HEK293 (cell line): ENCODE measurements at regions not wholly inside any gene's neighbourhood (a gene's known extent, or its start where the extent isn't known, plus 50 kb on each side); places are given as distances from the start of the nearest gene placed in this dataset.

ENCODE experiments used
- CTCF ChIA-PET: fragments of 350-600 bp; formaldehyde crosslinking; extraction: SDS; loops from one replicate; lab custom pipeline; 2021; ENCODE audit warnings: antibody characterized with exemption; lab: Yijun Ruan, JAX
- POLR2A ChIA-PET: fragments of 300-600 bp; formaldehyde crosslinking; extraction: SDS; loops from one replicate; lab custom pipeline; 2020; ENCODE audit warnings: antibody characterized with exemption, inconsistent platforms; lab: Yijun Ruan, JAX
- H3K27ac ChIP-seq: fragments of 200-500 bp; sonication (Bioruptor generic); 2 replicates; pipeline ENCODE4 v1.5.1; 2014; ENCODE audit warnings: low read depth, low read length, control low read depth, inconsistent platforms; ENCODE audit errors: extremely low read depth
- H3K36me3 ChIP-seq, 2 experiments: fragments of 200-500 bp in 1 of 2; sonication (Bioruptor generic) in 1 of 2; 1 replicate in 1 of 2; 2 replicates in 1 of 2; pipeline ENCODE4 v1.5.1; 2014 to 2017; ENCODE audit warnings: inconsistent platforms in 2 of 2, low read length in 2 of 2; ENCODE audit not compliant: control insufficient read depth in 2 of 2, insufficient read depth in 1 of 2
- H3K4me1 ChIP-seq: fragments of 200-500 bp; sonication (Bioruptor generic); 2 replicates; pipeline ENCODE4 v1.5.1; 2014; ENCODE audit warnings: mild to moderate bottlenecking, low read length, inconsistent platforms; ENCODE audit not compliant: control insufficient read depth, insufficient read depth
- H3K4me3 ChIP-seq: 2 replicates; pipeline ENCODE4 v1.5.1; 2011; ENCODE audit warnings: low read depth, mild to moderate bottlenecking, control low read depth, low read length, moderate library complexity
- H3K9me3 ChIP-seq: fragments of 200-500 bp; sonication (Bioruptor generic); 2 replicates; pipeline ENCODE4 v1.5.1; 2014; ENCODE audit warnings: low read depth, low read length, inconsistent platforms; ENCODE audit not compliant: control insufficient read depth, insufficient read depth
- ATF2 ChIP-seq: fragments of 450-650 bp; formaldehyde crosslinking; IDR thresholded peaks from 2 replicates; pipeline ENCODE4 v1.5.1; 2016; ENCODE audit warnings: missing biosample characterization, missing genetic modification characterization, low read depth
- PBX3 ChIP-seq: sonication (generic); formaldehyde crosslinking; IDR thresholded peaks from 2 replicates; pipeline ENCODE4 v1.8.1; 2022; ENCODE audit warnings: mild to moderate bottlenecking, moderate library complexity, missing genetic modification reagents
- REPIN1 ChIP-seq: fragments of 450-650 bp; formaldehyde crosslinking; IDR thresholded peaks from 2 replicates; pipeline ENCODE4 v1.5.1; 2017; ENCODE audit warnings: missing biosample characterization, missing genetic modification characterization, low read depth
- YY1 ChIP-seq: fragments of 450-650 bp; formaldehyde crosslinking; IDR thresholded peaks from 2 replicates; pipeline ENCODE4 v1.5.1; 2018; ENCODE audit warnings: missing biosample characterization, missing genetic modification characterization
- ZBTB1 ChIP-seq: fragments of 450-650 bp; formaldehyde crosslinking; IDR thresholded peaks from 2 replicates; pipeline ENCODE4 v1.5.1; 2016; ENCODE audit warnings: missing biosample characterization, missing genetic modification characterization
- ZBTB49 ChIP-seq: fragments of 450-650 bp; formaldehyde crosslinking; IDR thresholded peaks from 2 replicates; pipeline ENCODE4 v1.5.1; 2016; ENCODE audit warnings: missing biosample characterization, missing genetic modification characterization, low read depth
- ZFP41 ChIP-seq: fragments of 450-650 bp; formaldehyde crosslinking; IDR thresholded peaks from 2 replicates; pipeline ENCODE4 v1.5.1; 2016; ENCODE audit warnings: missing biosample characterization, missing genetic modification characterization, borderline replicate concordance
- ZNF211 ChIP-seq: fragments of 450-650 bp; formaldehyde crosslinking; IDR thresholded peaks from 2 replicates; pipeline ENCODE4 v1.5.1; 2016; ENCODE audit warnings: low read depth, missing biosample characterization, missing genetic modification characterization
- ZNF302 ChIP-seq: fragments of 450-650 bp; formaldehyde crosslinking; IDR thresholded peaks from 2 replicates; pipeline ENCODE4 v1.5.1; 2016; ENCODE audit warnings: missing biosample characterization, missing genetic modification characterization, low read depth
- ZNF404 ChIP-seq: fragments of 450-650 bp; formaldehyde crosslinking; IDR thresholded peaks from 2 replicates; pipeline ENCODE4 v1.5.1; 2017; ENCODE audit warnings: missing biosample characterization, missing genetic modification characterization
- ZNF423 ChIP-seq: fragments of 450-650 bp; formaldehyde crosslinking; IDR thresholded peaks from 2 replicates; pipeline ENCODE4 v1.5.1; 2016; ENCODE audit warnings: missing biosample characterization, missing genetic modification characterization
- ZNF426 ChIP-seq: fragments of 450-650 bp; formaldehyde crosslinking; IDR thresholded peaks from 2 replicates; pipeline ENCODE4 v1.5.1; 2017; ENCODE audit warnings: missing biosample characterization, missing genetic modification characterization, mild to moderate bottlenecking, inconsistent platforms, moderate library complexity
- ZNF514 ChIP-seq: fragments of 450-650 bp; formaldehyde crosslinking; IDR thresholded peaks from 2 replicates; pipeline ENCODE4 v1.5.1; 2016; ENCODE audit warnings: missing biosample characterization, missing genetic modification characterization
- ZNF561 ChIP-seq: fragments of 450-650 bp; IDR thresholded peaks from 2 replicates; pipeline ENCODE4 v1.5.1; 2018; ENCODE audit warnings: missing biosample characterization, missing genetic modification characterization, borderline replicate concordance
- ZNF654 ChIP-seq: fragments of 450-650 bp; formaldehyde crosslinking; IDR thresholded peaks from 2 replicates; pipeline ENCODE4 v1.5.1; 2016; ENCODE audit warnings: low read depth, missing biosample characterization, missing genetic modification characterization
- ZNF76 ChIP-seq: fragments of 450-650 bp; formaldehyde crosslinking; IDR thresholded peaks from 2 replicates; pipeline ENCODE4; 2016; ENCODE audit warnings: low read depth, missing biosample characterization, missing genetic modification characterization, borderline replicate concordance
- ZNF837 ChIP-seq: fragments of 450-650 bp; formaldehyde crosslinking; IDR thresholded peaks from 2 replicates; pipeline ENCODE4 v1.5.1; 2016; ENCODE audit warnings: missing biosample characterization, missing genetic modification characterization
- ZSCAN30 ChIP-seq: fragments of 450-650 bp; IDR thresholded peaks from 2 replicates; pipeline ENCODE4 v1.5.1; 2018; ENCODE audit warnings: missing biosample characterization, mild to moderate bottlenecking, missing genetic modification characterization, moderate library complexity
- TF ChIP-seq, protein P1 (sequence below): IDR thresholded peaks from 2 replicates; pipeline ENCODE4 v1.6.1; 2011; ENCODE audit warnings: mild to moderate bottlenecking, low read depth, low read length, borderline replicate concordance
- TF ChIP-seq, protein P2 (sequence below): fragments of 450-650 bp; formaldehyde crosslinking; IDR thresholded peaks from 2 replicates; pipeline ENCODE4 v1.5.1; 2016; ENCODE audit warnings: missing biosample characterization, missing genetic modification characterization
- TF ChIP-seq, protein P3 (sequence below): fragments of 450-650 bp; formaldehyde crosslinking; IDR thresholded peaks from 2 replicates; pipeline ENCODE4; 2016; ENCODE audit warnings: missing biosample characterization, missing genetic modification characterization

DNA sequence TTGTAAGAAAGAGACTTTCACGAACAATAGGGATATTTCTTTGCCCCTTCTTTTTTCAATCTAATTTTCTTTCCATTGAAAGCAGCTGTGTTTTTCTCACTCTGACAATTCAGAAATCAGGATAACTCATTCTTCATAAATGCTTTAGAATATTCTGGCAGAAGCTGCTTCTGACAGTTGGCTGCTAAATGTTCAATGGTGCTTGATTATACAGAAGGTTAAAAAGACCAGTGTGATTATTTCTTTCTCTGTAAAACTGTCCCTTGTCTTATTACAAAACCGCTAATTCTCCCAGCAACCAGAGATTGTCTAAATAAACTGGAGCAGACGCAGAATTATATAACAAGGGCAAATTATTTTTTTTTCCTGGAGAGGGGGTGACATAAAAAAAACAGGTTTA is 394.4 kb downstream of the SPRY2 start (continued):
- TF ChIP-seq, protein P1, sequence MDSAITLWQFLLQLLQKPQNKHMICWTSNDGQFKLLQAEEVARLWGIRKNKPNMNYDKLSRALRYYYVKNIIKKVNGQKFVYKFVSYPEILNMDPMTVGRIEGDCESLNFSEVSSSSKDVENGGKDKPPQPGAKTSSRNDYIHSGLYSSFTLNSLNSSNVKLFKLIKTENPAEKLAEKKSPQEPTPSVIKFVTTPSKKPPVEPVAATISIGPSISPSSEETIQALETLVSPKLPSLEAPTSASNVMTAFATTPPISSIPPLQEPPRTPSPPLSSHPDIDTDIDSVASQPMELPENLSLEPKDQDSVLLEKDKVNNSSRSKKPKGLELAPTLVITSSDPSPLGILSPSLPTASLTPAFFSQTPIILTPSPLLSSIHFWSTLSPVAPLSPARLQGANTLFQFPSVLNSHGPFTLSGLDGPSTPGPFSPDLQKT = no peak
- TF ChIP-seq PBX3 (CRISPR knock-in tag) = no peak
- no peak for TF ChIP-seq ZSCAN30 (tag by site-specific recombination)
- no peak for TF ChIP-seq ZFP41 (tag by site-specific recombination)
- TF ChIP-seq ZBTB1 = no peak
- TF ChIP-seq ZNF514 (tag by site-specific recombination) = no peak
- no peak for TF ChIP-seq ZNF654 (tag by site-specific recombination)
- TF ChIP-seq ZNF302 (tag by site-specific recombination) = no peak
- TF ChIP-seq ZNF76 (tag by site-specific recombination) = no peak
- TF ChIP-seq, all 188 proteins: peak for 0

DNA sequence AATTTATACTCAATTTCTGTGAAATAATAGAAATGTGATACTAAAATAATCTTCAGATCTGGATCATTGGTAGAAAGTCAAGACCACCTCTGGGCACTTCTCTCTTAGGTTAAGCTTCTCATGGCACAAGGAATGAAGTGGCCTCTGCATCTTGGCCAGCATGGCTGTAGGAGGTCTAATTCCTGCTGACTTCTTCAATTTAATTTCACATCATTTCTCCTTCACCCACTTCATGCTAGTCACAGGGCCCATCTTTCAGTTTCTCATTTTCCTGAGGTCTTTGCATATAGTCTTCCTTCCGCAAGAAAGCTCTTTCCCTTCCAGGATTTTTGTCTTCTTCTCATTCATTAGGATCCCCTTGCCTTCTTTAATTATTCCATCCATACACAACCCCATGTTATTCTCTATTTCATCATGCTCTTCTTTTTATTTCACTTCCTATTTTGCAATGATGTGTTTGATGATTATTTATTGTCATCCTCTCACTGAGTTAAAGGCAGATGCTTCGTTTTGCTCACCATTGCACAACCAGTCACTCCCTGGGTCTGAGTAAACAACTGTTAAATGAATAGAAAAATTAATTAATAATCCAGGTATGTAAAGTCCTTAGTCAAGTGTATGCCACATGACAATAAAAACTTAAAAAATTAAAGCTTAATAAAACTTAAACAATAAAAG is 397.4 kb downstream of the SPRY2 start:
- no peak for TF ChIP-seq YY1
- TF ChIP-seq, protein P2, sequence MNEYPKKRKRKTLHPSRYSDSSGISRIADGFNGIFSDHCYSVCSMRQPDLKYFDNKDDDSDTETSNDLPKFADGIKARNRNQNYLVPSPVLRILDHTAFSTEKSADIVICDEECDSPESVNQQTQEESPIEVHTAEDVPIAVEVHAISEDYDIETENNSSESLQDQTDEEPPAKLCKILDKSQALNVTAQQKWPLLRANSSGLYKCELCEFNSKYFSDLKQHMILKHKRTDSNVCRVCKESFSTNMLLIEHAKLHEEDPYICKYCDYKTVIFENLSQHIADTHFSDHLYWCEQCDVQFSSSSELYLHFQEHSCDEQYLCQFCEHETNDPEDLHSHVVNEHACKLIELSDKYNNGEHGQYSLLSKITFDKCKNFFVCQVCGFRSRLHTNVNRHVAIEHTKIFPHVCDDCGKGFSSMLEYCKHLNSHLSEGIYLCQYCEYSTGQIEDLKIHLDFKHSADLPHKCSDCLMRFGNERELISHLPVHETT (tag by site-specific recombination) = no peak
- TF ChIP-seq, protein P3, sequence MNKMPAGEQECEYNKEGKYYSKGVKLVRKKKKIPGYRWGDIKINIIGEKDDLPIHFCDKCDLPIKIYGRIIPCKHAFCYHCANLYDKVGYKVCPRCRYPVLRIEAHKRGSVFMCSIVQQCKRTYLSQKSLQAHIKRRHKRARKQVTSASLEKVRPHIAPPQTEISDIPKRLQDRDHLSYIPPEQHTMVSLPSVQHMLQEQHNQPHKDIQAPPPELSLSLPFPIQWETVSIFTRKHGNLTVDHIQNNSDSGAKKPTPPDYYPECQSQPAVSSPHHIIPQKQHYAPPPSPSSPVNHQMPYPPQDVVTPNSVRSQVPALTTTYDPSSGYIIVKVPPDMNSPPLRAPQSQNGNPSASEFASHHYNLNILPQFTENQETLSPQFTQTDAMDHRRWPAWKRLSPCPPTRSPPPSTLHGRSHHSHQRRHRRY = no peak
- TF ChIP-seq ZNF423 (tag by site-specific recombination) = no peak
- TF ChIP-seq ZBTB49 (tag by site-specific recombination) = no peak
- no peak for TF ChIP-seq REPIN1 (tag by site-specific recombination)
- TF ChIP-seq ZNF426 (tag by site-specific recombination) = no peak
- no peak for TF ChIP-seq ZNF837 (tag by site-specific recombination)
- no peak for TF ChIP-seq ATF2 (tag by site-specific recombination)
- TF ChIP-seq ZNF561 (tag by site-specific recombination) = no peak
- no peak for TF ChIP-seq ZNF211 (tag by site-specific recombination)
- no peak for TF ChIP-seq ZNF404
- H3K27ac ChIP-seq = no peak overlapping the region
- H3K4me1 ChIP-seq = no peaks in the 10 kb centered on the region
- no peak overlapping the region for H3K4me3 ChIP-seq
- CTCF ChIA-PET = interaction anchor here (1.9 kb wide), 1 partner anchor 30 kb away, joined by 5 read pairs; no protein-coding TSS in a partner anchor
- POLR2A ChIA-PET = no interaction called here
- H3K9me3 ChIP-seq = no peaks in the 10 kb centered on the region
- H3K36me3 ChIP-seq = no peaks in the 10 kb centered on the region
